B cell (primary cell): ENCODE measurements at regions not wholly inside any gene's neighbourhood (a gene's known extent, or its start where the extent isn't known, plus 50 kb on each side); places are given as distances from the start of the nearest gene placed in this dataset.

Source experiments
- ATAC-seq: fragments of 200-7000 bp; cut with Tn5 transposase; one replicate; pipeline ENCODE4 v1.10.0; 2021; ENCODE audit warnings: low read depth, mild to moderate bottlenecking, moderate number of reproducible peaks, moderate library complexity
- CTCF ChIA-PET: fragments of 350-600 bp; sonication (Branson Sonifier 250); formaldehyde crosslinking; loops from one replicate; lab custom pipeline; 2021; ENCODE audit warnings: antibody characterized with exemption, inconsistent platforms; lab: Charles Lee
- POLR2A ChIA-PET: fragments of 350-600 bp; sonication (Branson Sonifier 250); formaldehyde crosslinking; loops from one replicate; lab custom pipeline; 2021; ENCODE audit warnings: antibody characterized with exemption; lab: Charles Lee
- DNase-seq: peaks from one replicate; pipeline ENCODE4 v3.0.0; 2013
- H2AFZ ChIP-seq: 2 replicates; pipeline ENCODE4 v1.6.1; 2012; ENCODE audit warnings: mild to moderate bottlenecking, low read depth, low read length; ENCODE audit not compliant: insufficient read depth, poor library complexity, severe bottlenecking
- H3K27ac ChIP-seq, 2 donors: 1 replicate in 1 of 2; 2 replicates in 1 of 2; pipeline ENCODE4 v1.5.1; 2012 to 2013; ENCODE audit warnings: low read length in 2 of 2, mild to moderate bottlenecking in 2 of 2, moderate library complexity in 1 of 2
- H3K27me3 ChIP-seq, 4 experiments: fragments of 200-600 bp in 1 of 4; sonication (generic) in 1 of 4; replicated peaks in 1 of 4; 1 replicate in 2 of 4; 2 replicates in 2 of 4; pipeline versions ENCODE4 v1.6.1 to v1.7.0; 2013 to 2016; ENCODE audit warnings: low read length in 3 of 4, mild to moderate bottlenecking in 2 of 4, mixed read lengths in 1 of 4, moderate library complexity in 1 of 4; ENCODE audit not compliant: insufficient read depth in 4 of 4, control insufficient read depth in 3 of 4; ENCODE audit errors: control extremely low read depth in 1 of 4
- H3K36me3 ChIP-seq, 2 experiments: replicated peaks in 1 of 2; 1 replicate in 1 of 2; 2 replicates in 1 of 2; pipeline versions ENCODE4 v1.6.1 to v1.7.1; 2013; ENCODE audit warnings: low read length in 1 of 2; ENCODE audit not compliant: insufficient read depth in 2 of 2, control insufficient read depth in 1 of 2; ENCODE audit errors: control extremely low read depth in 1 of 2, extremely low read depth in 1 of 2
- H3K4me1 ChIP-seq, 2 donors: fragments of 200-600 bp in 1 of 2; sonication (generic) in 1 of 2; 1 replicate in 1 of 2; 2 replicates in 1 of 2; pipeline versions ENCODE4 v1.5.1 to v1.6.1; 2013 to 2017; ENCODE audit warnings: low read length in 2 of 2; ENCODE audit not compliant: control insufficient read depth in 2 of 2, insufficient read depth in 2 of 2
- H3K4me2 ChIP-seq: replicated peaks from 2 replicates; pipeline ENCODE3; 2012; ENCODE audit warnings: mild to moderate bottlenecking, low read depth, low read length; ENCODE audit not compliant: poor library complexity, severe bottlenecking
- H3K4me3 ChIP-seq, 5 experiments: fragments of 200-600 bp in 1 of 5; sonication (generic) in 1 of 5; 1 replicate in 3 of 5; 2 replicates in 2 of 5; pipeline versions ENCODE4 v1.5.1 to v1.7.0; 2011 to 2016; ENCODE audit warnings: low read length in 4 of 5, mild to moderate bottlenecking in 4 of 5, low read depth in 2 of 5, control low read depth in 1 of 5, moderate library complexity in 1 of 5; ENCODE audit not compliant: insufficient read depth in 1 of 5; ENCODE audit errors: control extremely low read depth in 1 of 5, extremely low read depth in 1 of 5
- H3K79me2 ChIP-seq: fragments of 200-600 bp; sonication (generic); one replicate; pipeline ENCODE4 v1.6.0; 2016; ENCODE audit warnings: low read length; ENCODE audit not compliant: control insufficient read depth, insufficient read depth
- H3K9ac ChIP-seq: fragments of 200-600 bp; sonication (generic); 2 replicates; pipeline ENCODE4 v1.6.1; 2017; ENCODE audit warnings: mild to moderate bottlenecking, low read length, moderate library complexity
- H3K9me3 ChIP-seq, 3 donors: one replicate each; pipeline versions ENCODE4 v1.6.1 to v1.7.1; 2013; ENCODE audit warnings: low read length in 2 of 3; ENCODE audit not compliant: control insufficient read depth in 2 of 3, insufficient read depth in 1 of 3; ENCODE audit errors: control extremely low read depth in 1 of 3
- H4K20me1 ChIP-seq: 2 replicates; pipeline ENCODE4 v1.6.0; 2012; ENCODE audit warnings: mild to moderate bottlenecking, low read length; ENCODE audit not compliant: insufficient read depth, control insufficient read depth, poor library complexity, severe bottlenecking
- H3K27ac Mint-ChIP-seq: one replicate; pipeline ENCODE4 v1.8.0; 2021; ENCODE audit warnings: mixed read lengths
- H3K27me3 Mint-ChIP-seq: one replicate; pipeline ENCODE4 v1.8.0; 2021; ENCODE audit warnings: mixed read lengths
- H3K4me1 Mint-ChIP-seq: one replicate; pipeline ENCODE4 v1.8.0; 2021; ENCODE audit warnings: mixed read lengths
- H3K4me3 Mint-ChIP-seq: one replicate; pipeline ENCODE4 v1.8.0; 2021; ENCODE audit warnings: mixed read lengths
- H3K9me3 Mint-ChIP-seq: one replicate; pipeline ENCODE4 v1.8.0; 2022; ENCODE audit warnings: mixed read lengths; ENCODE audit not compliant: insufficient read depth
- CTCF ChIP-seq: fragments of 200-600 bp; IDR thresholded peaks from one replicate; pipeline ENCODE4 v1.8.0; 2022; ENCODE audit warnings: antibody characterized with exemption, mild to moderate bottlenecking
- EZH2 ChIP-seq: IDR thresholded peaks from 2 replicates; pipeline ENCODE4 v1.6.1; 2012; ENCODE audit warnings: borderline replicate concordance, low read depth, mild to moderate bottlenecking, moderate library complexity, low read length; ENCODE audit not compliant: insufficient read depth, poor library complexity, severe bottlenecking
- WGBS: methylation state at CpG from one replicate; pipeline ENCODE4 v1.1.5; 2013; ENCODE audit warnings: missing lambda C conversion rate; ENCODE audit not compliant: insufficient coverage; 5-methylcytosine and 5-hydroxymethylcytosine counted together
- intact Hi-C: fragments of 100-400 bp; cut with micrococcal nuclease; formaldehyde crosslinking; loops from one replicate; pipeline ENCODE4 v1.10.0; 2022

- POLR2A ChIA-PET = no interaction called here
- H3K9me3 ChIP-seq = no peaks in the 10 kb centered on the region
- CTCF ChIA-PET = no interaction called here
- peaks cover 2% of the 10 kb centered on the region for H3K9me3 Mint-ChIP-seq
- WGBS = no CpG with 5 or more reads among the region's 3 CpGs
- no peak overlapping the region for H3K9ac ChIP-seq
- H3K36me3 ChIP-seq = no peaks in the 10 kb centered on the region
- no peak overlapping the region for H3K27ac Mint-ChIP-seq
- H3K4me1 Mint-ChIP-seq = no peaks in the 10 kb centered on the region
- no peak for DNase-seq
- intact Hi-C loops = no loop called here
- H3K4me2 ChIP-seq = no peak overlapping the region
- no peak overlapping the region for H3K4me3 Mint-ChIP-seq
- H3K79me2 ChIP-seq = no peaks in the 10 kb centered on the region
- H4K20me1 ChIP-seq = no peaks in the 10 kb centered on the region
- no peaks in the 10 kb centered on the region for H3K27me3 ChIP-seq
- no peaks in the 10 kb centered on the region for H3K27me3 Mint-ChIP-seq
- TF ChIP-seq CTCF (no peak), EZH2 (no peak)
- no peaks in the 10 kb centered on the region for H3K4me1 ChIP-seq
- H3K27ac ChIP-seq = no peak overlapping the region
- no peak for ATAC-seq
- no peak overlapping the region for H2AFZ ChIP-seq
- H3K4me3 ChIP-seq = no peak overlapping the region
These were observed 734.8 kb upstream of the REG3G start for GRCh38 chr2:78290581-78291214.

GRCh38 chr2:78293768-78294167, 731.7 kb upstream of the REG3G start:
- WGBS = no CpG with 5 or more reads among the region's 1 CpG

More at GRCh38 chr2:78293768-78294167, 731.7 kb upstream of the REG3G start:
- no peaks in the 10 kb centered on the region for H3K36me3 ChIP-seq
- intact Hi-C loops = no loop called here
- no peak for DNase-seq
- no peaks in the 10 kb centered on the region for H3K9me3 ChIP-seq
- CTCF ChIA-PET = no interaction called here
- H3K4me3 Mint-ChIP-seq = no peak overlapping the region
- H2AFZ ChIP-seq = no peak overlapping the region
- no peaks in the 10 kb centered on the region for H3K27me3 ChIP-seq
- POLR2A ChIA-PET = no interaction called here
- H3K27ac ChIP-seq = no peak overlapping the region
- H3K79me2 ChIP-seq = no peaks in the 10 kb centered on the region
- H3K4me2 ChIP-seq = no peak overlapping the region
- no peak for ATAC-seq
- no peaks in the 10 kb centered on the region for H3K4me1 Mint-ChIP-seq
- H3K9me3 Mint-ChIP-seq = no peaks in the 10 kb centered on the region
- no peaks in the 10 kb centered on the region for H4K20me1 ChIP-seq
- H3K27me3 Mint-ChIP-seq = no peaks in the 10 kb centered on the region
- H3K27ac Mint-ChIP-seq = no peak overlapping the region
- H3K4me3 ChIP-seq = no peak overlapping the region
- H3K9ac ChIP-seq = no peak overlapping the region
- no peaks in the 10 kb centered on the region for H3K4me1 ChIP-seq
- no peak for TF ChIP-seq CTCF
- no peak for TF ChIP-seq EZH2
